Neural progenitor cell (in vitro differentiated cells): ENCODE measurements at regions not wholly inside any gene's neighbourhood (a gene's known extent, or its start where the extent isn't known, plus 50 kb on each side); places are given as distances from the start of the nearest gene placed in this dataset.

ENCODE experiments used
- CTCF ChIP-seq: fragments of 200-600 bp; sonication (generic); IDR thresholded peaks from 2 replicates; pipeline ENCODE4 v1.5.1; 2017; ENCODE audit warnings: antibody characterized with exemption, mild to moderate bottlenecking
- EZH2 ChIP-seq: fragments of 200-600 bp; sonication (generic); IDR thresholded peaks from 2 replicates; pipeline ENCODE4 v1.6.1; 2017; ENCODE audit warnings: antibody characterized with exemption, mild to moderate bottlenecking, moderate library complexity
- EZH2phosphoT487 ChIP-seq: fragments of 200-600 bp; sonication (generic); IDR thresholded peaks from 2 replicates; pipeline ENCODE4 v1.6.1; 2017; ENCODE audit warnings: antibody characterized with exemption

GRCh38 chr13:99041337-99041736 lies 63.5 kb upstream of the DOCK9 start:
- TF ChIP-seq EZH2 = no peak
- TF ChIP-seq CTCF = no peak
- TF ChIP-seq EZH2phosphoT487 = no peak
